GM18519 (cell line): ENCODE measurements at regions not wholly inside any gene's neighbourhood (a gene's known extent, or its start where the extent isn't known, plus 50 kb on each side); places are given as distances from the start of the nearest gene placed in this dataset.

Experiments
- ATAC-seq: cut with Tn5 transposase; IDR thresholded peaks from one replicate; pipeline ENCODE4 v1.9.1; 2021; ENCODE audit warnings: mild to moderate bottlenecking, moderate library complexity; ENCODE audit not compliant: unreplicated experiment, low FRiP score

DNA sequence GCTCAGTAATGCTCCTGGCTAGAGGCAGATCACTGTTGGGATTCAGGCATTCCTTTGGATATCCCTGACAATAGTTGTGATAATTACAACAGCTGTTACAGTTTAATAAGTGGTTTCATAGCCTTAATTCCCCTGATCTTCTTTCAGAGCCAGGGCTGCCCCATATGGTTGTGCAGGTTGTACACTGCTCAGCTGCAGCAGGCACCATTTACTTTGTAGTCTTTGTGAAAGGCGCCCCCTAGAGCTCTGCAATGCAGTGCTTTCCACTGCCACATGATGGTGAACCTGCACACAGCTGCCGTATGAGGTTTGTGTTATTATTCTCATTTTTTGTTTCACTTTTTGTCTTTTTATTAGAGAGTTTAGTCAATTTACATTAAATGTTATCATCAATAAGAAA, 239.1 kb downstream of the KCNS3 start:
- peak; percentile 95 for ATAC-seq

DNA sequence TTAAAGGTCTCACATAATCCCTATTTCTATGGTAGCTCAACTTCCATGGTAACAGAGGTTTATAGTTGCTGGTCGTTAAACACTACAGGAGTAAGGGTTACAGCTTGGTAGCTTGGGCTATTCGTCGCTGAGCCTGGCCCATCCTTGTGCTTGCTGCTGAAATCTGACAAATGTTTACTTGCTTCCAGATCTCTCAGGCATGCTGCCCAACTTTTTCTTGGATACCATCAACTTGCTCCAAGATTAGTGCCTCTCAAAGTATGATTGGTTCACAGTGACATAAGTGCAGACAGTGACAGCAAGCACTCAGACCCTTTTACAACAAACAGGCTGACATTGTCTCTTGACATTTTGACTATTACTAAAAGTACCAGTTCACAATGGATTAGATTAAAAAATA, 231.8 kb downstream of the KCNS3 start:
- no peak for ATAC-seq

DNA sequence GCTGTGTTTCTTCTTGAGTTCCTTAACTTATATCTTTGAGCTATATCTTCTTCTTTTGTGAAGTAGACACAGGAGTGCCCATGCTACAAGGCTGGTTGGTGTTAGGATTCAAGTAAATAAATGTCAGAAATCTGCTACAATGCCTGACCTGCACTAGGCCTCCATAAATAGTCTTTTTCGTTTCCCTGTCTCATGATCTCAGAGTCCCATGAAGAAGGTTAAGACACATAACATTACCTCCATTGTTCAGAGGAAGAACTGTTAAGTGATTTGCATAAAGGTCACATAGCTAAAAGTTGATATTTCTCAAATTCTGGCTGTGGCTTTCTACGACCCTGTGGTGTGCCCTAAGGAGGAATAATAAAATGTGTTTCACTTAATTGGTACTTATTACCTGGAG, 228.4 kb downstream of the KCNS3 start:
- ATAC-seq, result no peak

DNA sequence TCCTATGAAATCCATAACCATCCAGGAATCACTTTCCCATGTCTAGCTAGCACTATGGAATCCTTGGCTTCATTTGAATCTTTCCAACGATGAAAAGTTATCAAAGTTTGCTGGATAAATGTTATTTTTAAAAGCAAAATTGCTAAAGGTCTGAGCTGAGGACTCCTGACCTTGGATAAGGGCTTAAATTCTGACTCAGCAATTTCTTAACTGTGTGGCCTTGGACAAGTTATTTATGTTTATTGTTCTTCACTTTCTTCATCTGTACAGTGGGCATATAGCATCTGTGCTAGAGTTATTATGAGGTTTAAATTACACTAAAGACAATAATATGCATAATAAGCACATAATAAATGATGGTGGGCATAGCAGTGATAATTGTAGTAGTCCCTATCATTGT, 227.5 kb downstream of the KCNS3 start:
- ATAC-seq, result no peak

DNA sequence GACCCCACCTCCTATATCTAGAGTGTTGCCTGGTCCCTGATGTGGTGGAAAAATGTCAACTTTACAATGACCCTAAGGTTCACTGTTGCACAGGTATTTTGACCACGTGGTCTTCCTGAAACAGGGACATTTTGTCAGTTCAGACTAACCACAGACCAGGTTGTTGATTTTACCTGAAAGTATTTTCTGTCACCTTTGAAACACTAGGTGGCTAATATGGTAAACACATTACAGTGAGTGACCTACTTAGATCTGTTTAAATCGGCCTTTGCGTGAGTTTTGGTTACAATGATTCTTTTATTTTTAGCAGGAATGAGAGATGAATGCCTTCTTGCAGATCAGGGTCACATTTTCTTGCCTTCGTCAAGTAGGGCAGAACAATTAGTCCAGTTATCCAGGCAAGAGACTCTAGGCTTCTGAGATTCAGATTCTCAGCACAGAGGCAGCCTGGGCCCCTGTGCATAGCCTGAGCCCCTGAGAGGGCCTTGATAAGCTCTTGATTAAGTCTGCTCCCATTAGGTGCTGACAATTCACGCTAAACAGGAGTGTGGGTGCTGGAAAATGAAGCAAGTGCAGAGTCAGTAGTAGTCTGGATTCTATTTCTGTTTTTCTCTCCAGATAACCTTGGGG, 226.2 kb downstream of the KCNS3 start:
- ATAC-seq, result no peak

DNA sequence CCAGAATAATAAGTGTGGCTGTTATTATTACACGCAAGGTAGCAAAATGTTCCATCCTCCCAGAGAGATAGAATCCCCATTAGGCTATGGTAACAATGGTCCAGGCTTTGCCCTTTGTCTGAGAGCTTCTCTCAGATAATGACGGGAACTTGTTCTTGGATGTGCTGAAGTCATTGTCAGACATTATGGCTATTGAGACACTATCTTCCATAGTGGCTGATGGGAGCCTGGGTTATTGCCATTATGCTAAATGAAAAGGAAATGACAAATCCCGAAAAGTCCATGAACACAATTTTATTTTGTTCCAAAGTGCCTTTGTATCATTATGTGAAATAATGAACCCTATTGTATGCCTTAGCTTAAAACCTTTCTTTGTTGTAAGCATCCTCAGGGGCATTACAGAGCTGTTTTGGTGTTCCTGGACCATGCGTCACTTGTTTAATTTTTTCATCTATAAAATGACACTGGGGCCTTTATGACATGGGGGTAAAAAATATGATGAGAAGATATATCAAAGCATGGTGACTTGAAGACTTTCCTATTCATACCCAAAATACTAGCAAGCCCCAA, 218.5 kb downstream of the KCNS3 start:
- ATAC-seq, result no peak

DNA sequence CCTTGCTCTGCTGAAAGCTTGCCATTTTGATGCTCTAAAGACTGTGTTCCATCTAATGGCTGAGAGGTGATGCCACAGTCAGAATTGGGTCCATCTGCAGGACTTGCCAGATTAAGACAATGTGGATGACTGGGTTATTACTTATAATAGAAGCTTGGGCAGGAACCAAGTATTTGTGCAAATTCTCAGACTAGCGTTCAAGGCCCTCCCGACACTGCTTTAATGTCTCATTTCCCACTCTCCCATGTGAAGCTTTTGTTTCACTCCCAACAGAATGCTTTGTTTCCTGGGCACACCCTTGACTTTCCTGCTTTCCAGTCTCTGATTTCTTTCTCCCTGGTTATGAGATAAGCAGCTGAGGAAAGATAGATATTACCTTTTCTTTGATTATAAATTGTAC, 215.8 kb downstream of the KCNS3 start:
- no peak for ATAC-seq

DNA sequence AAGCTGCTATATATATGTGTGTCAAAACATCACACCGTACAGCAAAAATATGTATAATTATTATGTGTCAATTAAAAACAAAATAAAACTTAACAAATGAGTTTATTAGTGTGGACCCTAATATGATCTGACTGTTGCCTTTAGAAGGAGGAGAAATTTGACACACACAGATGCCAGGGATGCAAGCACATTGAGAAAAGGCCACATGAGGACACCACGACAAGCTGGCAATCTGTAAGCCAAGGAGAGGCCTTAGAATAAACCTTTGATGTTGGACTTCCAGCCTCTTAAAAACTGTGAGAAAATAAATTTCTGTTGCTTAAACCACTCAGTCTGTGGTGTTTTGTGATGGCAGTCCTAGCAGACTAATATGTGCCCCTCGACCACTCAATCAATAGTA, 214.7 kb downstream of the KCNS3 start:
- no peak for ATAC-seq

DNA sequence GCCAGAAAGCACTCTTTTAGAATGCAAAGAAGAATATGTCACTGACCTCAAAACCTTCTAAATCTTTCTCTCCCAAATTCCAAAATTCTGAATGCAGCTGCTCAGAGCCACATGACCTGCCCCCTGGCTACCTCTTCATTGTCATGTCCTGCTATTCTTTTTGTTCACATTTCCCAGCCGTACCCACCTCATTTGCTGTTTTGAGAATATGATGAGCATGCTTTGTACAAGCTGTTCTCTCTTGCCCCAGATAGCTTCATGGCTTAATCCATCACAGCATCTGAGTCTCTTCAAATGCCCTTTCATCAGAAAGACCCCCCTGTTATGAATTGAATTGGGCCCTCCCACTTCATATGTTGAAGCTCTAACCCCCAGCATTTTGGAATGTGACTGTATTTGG, 214.3 kb downstream of the KCNS3 start:
- no peak for ATAC-seq

DNA sequence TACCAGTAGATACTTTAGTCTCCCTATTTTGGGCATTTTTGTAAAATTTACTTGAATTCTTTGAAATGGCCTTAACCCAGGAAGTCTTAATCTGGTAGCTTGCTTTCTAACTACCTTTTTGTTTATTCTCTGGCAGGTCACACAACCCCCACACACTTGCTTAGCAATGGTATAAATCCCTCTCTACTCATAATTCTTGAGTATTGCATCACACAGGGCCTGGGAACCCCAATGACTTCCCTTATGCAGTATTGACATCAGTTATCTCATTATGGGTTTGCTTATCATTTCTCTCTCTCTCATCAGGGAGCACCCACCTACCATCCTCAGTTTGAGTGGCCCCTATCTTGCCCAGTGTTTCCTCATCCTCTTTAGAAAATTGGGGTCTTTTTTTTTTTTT, 207.1 kb downstream of the KCNS3 start:
- no peak for ATAC-seq

DNA sequence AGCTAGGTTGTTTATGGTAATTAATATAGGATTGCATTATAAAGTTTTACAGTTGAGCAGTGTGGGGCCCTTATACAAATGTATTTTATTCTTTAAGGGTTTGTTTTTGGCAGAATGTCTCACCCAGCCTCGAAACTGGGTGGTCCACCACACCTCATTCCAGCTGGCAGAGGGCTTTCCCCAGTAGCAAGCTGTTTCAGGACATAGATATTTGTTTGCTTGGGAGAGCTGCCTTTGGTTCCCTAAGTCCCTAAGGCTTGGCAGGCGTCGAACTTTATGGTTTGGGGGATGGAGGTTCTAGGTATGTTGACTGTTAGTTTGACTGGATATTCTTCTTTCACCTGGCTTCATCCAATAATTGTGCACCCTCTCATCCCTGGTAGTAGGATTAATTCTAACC, 205.9 kb downstream of the KCNS3 start:
- ATAC-seq, result no peak

DNA sequence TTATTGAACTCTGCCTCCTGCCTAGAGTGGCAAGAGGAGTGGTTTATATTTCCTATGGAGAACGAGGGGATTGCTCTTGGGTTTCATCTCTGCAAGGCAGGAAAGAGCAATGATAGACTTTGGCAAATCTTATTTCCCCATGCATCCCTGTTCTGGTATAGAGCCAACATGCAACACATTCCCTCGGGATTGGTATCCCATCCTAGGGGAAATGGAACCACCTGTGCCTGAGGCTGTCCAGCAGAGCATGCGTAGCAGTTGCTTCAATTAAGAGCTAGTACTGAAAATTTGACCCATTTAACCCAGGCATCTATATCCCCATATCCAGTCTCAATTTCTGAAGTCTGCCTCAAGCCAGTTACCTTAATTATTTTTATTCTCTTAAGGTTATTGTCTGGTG, 205.3 kb downstream of the KCNS3 start:
- ATAC-seq, result no peak

DNA sequence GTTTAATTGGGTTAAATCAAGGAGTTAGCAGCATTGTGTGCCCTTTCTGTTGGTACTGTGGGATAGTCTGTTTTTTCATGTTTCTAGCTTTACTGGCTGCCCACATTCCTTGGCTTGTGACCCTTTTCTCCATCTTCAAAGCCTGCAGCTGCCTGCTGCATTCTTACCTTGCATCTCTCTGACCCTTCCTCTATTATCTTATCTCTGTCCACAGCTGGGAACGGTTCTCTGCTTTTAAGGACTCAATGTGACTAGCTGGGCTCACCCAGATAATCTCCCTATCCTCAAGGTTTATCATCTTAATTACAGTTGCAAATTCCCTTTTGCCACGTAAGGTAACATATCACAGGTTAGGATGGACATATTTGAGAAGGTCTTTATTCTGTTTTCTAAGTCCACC, 199.7 kb downstream of the KCNS3 start:
- no peak for ATAC-seq

DNA sequence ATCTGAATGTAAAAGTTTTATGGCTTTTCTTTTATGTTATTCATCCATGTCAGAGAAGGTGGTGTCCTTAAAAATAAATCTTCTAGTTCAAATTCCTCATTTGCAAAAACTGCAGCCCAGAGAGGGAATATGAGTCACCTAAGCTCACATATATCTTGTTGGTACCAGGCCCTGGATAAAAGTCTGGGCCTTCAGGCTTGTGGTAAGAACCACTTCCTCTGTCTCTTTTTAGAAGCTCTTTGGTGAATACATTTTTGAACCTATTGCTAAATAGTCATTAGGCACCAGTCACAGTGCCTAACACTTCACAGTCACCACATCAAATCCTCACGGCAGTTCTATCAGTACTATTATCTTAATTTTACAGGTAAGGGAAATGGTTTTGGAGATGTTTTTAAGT, 199.2 kb downstream of the KCNS3 start:
- ATAC-seq, result peak; percentile 54

DNA sequence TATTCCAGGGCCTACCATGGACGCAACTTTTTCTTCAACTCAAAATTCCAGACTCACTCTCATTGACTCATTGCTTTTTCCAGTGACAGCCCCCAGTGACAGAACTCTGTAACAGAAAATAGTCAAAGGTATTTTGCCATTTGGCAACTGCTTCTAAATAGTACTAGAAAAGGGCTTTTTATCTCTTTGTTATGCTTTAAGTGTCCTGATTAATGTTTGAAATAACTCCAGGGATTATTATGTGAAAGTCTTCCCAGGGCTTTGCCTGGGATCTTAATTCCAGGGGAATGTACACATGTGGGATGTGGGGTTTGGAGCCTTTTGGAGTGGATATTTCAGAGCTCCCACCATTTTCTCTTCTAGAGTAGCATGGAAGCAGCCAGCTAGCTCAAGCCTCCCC, 198.8 kb downstream of the KCNS3 start:
- ATAC-seq, result no peak

DNA sequence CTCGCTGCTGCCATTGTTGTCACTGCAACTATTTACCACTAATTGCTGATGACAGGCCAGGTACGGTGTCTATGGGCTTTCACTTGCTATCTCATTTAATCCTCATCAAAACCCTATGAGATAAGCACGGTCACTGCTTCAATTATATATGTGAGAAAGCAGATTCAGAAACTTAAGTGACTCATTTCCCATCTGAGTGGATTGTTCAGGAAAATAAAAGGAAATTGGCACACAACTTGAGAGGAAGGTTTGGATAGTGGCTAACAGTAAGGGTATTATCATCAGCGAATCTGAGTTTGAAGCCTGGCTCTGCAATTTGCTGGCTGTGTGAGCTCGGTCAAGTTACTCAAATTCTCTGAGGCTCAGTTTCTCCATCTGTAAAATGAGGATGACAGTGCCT, 196.0 kb downstream of the KCNS3 start:
- ATAC-seq, result no peak

DNA sequence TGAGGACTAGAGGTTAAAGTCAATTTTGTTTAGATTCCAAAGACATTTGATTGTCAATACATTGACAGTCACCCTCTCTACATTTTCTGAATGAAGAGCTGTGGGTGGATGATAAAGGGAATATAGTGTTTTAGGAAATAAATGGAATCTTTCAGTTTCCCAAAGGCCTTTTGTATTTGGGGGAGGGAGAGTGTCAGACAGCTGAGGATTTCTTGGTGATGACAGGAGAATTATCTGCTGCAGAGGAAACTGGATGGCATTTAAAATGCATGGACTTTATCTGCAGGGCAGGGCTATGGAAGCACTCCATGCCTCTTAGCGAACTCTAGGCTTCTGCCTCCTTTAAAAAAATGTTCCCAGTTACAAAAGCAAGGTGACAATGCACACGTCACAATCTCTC, 195.1 kb downstream of the KCNS3 start:
- ATAC-seq, result no peak

DNA sequence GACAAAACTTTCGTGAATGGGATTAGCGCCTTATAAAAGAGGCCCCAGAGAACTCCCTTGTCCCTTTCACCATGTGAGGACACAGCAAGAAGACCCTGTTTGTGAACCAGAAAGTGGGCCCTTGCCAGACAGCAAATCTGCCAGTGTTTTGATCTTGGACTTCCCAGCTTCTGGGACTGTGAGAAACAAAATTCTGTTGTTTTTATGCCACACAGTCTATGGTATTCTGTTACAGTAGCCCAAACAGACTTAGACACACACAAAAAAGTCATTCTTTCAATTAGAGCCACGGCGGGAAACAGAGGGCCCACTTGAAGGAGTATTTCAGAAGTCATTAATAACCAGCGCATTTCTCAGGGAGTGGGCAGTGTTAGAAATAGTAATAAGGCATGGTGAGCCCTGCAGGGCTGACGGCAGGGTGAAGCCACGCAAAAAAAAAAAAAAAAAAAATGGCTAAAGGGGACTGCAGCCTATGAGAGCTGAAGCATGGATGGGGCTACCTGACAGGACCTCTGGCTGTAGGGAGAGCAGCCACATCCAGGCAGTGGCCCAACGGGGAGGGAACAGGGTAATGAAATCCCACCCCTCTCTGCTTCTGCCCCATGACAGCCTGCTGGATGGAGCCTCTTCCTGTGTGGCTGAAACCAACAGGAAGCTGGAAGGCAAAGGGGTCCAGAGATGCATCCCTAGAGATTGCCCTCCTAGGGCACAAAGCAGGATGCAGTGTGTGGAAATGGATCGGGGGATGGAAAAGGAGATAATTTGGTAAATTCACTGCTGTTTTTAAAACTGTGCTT, 189.3 kb downstream of the KCNS3 start:
- ATAC-seq, result no peak

DNA sequence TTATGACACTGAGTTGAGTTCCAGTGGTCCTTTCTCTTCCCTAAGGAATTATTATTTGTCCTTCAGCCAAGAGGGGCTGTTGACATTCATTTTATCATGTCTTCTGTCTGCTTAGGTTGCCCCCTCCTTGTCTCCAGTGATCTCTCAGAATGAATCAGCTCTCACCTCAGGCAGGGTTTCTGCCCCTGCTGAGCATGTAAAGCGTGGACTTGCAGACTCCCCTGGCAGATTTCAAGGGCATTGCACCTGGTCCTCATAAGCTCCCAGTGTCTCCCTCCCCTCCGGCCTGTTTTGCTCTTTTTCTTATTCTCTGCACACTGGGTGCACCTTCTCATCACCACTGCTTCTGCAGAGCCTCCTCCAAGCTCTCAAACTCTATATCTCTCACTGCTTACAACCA, 188.4 kb downstream of the KCNS3 start:
- ATAC-seq, result no peak

DNA sequence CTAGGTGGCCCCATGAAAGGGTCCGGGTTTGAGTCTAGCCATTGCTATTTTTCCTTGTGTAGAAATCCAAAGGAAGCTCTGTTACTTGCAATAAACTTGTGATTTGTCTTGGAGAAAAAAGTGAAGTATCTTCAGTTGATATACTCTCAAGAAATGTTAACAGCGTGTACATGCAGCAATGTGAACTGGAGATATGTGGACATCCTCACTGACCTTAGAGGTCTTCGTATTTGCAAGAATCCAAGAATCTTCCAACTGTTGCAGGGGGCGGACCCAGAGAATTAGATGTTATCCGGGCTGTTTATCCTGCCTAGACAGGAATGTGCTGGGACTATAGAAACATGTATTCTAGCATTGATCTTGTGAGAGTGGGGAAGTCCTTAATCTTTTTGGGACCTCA, 187.6 kb downstream of the KCNS3 start:
- ATAC-seq, result no peak

DNA sequence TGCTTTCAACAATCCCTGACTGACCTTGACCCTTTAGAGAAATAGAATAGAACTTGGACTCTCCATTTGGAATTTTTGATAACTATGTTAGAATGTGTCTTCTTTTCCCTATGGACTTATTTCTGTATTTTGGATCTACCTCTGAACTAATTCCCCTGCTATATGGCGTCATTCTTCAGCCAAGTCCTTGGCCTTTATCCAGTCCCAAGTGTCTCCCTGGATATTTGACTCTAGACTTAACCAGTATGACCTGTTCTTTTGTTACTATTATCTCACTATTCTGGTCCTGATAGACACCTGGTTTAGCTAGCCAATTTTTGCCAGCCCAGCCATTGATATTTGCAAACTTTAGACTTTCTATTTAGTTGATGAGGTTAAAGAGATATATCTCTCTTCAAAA, 186.8 kb downstream of the KCNS3 start:
- no peak for ATAC-seq

DNA sequence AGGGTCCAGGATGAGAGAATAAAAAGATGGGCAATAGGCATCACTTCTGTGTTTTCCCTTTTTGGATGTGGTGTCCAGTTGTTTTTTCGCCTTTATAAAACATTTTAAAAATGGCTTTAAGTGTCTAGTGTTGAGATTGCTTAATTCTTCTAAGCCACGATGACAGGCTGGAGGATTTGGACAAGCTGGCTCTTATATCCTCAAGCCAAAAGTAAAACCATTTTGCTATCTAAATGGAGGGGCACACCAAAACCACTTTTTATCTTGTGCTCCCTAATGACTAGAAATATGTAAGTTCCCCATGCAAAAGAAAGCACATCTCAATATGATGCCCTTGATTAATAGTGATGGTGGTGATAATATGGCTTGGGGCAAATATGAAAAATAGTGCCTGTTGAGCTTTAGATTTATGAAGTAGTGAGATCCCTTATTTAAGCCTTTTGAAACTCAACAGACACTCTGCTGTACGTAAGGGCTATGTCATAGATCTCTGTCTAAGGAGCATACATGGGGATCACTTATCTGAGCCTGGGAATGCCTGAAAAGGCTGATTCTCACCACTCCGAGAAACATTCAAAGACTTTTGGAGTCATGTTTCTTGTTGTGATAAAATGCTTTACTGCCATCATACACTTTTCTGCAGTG, 185.5 kb downstream of the KCNS3 start:
- ATAC-seq, result no peak
